ENCODE measurements at regions not wholly inside any gene's neighbourhood (a gene's known extent, or its start where the extent isn't known, plus 50 kb on each side); places are given as distances from the start of the nearest gene placed in this dataset.

DNA sequence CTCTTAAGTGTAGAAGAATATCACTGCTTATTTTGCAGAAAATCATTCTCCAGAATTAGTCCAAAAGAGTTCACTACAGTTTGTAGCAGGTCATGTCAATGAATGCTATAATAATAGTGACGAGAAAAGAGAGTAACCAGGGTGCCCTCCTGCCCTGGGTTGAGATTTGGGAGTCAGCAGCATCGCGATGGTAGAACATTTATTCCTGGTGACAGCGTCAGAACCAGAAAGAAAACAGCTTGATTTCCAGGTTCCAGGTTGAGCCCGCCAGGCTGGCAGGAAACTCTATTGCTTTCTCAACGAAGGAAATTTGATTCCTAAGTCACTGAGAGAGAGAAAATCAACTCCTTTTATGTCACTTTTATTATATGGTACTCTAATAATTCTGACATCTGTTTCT is 550.3 kb downstream of the QKI start:
- Histone ChIP-seq H3K27me3 (no peaks in the 10 kb centered on the region), H3K36me3 (no peaks in the 10 kb centered on the region), H3K4me3 (no peak overlapping the region), H3K4me1 (no peaks in the 10 kb centered on the region), H3K9me3 (no peaks in the 10 kb centered on the region), H3K27ac (no peak overlapping the region)
- TF ChIP-seq, protein P1, sequence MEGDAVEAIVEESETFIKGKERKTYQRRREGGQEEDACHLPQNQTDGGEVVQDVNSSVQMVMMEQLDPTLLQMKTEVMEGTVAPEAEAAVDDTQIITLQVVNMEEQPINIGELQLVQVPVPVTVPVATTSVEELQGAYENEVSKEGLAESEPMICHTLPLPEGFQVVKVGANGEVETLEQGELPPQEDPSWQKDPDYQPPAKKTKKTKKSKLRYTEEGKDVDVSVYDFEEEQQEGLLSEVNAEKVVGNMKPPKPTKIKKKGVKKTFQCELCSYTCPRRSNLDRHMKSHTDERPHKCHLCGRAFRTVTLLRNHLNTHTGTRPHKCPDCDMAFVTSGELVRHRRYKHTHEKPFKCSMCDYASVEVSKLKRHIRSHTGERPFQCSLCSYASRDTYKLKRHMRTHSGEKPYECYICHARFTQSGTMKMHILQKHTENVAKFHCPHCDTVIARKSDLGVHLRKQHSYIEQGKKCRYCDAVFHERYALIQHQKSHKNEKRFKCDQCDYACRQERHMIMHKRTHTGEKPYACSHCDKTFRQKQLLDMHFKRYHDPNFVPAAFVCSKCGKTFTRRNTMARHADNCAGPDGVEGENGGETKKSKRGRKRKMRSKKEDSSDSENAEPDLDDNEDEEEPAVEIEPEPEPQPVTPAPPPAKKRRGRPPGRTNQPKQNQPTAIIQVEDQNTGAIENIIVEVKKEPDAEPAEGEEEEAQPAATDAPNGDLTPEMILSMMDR (IDR thresholded peaks at IDR 0.05): no peak
- DNase-seq (no peak), ATAC-seq (no peak)
- intact Hi-C loops (cut with DNase I): no loop called here

DNA sequence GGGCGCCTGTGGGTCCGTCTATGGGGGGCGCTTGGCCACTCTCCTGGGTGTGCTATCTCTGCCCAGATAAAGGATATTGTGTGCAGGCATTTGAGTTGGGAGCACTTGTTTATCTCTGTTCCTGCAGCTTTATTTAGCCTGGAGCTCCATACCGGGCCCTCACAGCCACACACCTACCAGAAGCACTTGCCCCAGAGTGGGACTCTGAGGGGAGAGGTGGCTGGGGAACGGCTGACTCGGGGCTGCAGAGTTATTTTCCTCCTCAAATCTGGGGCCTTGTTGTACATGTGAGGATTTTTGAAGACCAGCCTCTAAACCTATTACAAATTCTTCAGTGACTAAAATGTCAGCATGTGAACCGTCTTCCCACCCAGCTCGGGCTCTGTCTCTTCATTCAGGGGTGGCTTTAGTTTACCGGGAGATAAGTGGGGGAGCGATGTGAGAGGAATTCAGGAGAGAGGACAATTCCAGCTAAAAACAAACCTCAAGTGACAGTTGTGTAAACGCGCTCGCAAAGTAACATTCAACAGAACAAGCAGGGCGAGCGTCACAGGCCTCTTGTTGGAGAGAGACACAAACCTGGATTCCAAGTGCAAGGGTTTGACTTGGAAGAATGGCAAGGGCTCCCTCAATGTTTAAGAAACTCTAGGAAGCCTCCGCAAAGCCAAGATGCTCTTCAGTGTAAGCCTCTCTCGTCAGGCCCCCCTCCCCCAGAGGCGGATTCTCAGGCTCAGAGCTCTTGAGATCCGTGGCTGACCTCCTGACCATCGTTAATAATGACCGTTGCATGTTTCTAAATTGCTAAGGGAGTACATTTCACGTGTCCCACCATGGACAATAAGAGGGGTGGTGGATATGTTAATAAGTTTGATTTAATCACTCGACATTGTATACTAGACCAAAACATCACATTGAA is 548.9 kb downstream of the QKI start:
- Histone ChIP-seq H3K4me1 (no peaks in the 10 kb centered on the region), H3K27ac (no peak overlapping the region), H3K27me3 (no peaks in the 10 kb centered on the region), H3K9me3 (no peaks in the 10 kb centered on the region), H3K36me3 (no peaks in the 10 kb centered on the region), H3K4me3 (no peak overlapping the region)
- intact Hi-C loops (cut with DNase I): no loop called here
- TF ChIP-seq, protein P1 (IDR thresholded peaks at IDR 0.05): no peak
- ATAC-seq (no peak), DNase-seq (no peak)

DNA sequence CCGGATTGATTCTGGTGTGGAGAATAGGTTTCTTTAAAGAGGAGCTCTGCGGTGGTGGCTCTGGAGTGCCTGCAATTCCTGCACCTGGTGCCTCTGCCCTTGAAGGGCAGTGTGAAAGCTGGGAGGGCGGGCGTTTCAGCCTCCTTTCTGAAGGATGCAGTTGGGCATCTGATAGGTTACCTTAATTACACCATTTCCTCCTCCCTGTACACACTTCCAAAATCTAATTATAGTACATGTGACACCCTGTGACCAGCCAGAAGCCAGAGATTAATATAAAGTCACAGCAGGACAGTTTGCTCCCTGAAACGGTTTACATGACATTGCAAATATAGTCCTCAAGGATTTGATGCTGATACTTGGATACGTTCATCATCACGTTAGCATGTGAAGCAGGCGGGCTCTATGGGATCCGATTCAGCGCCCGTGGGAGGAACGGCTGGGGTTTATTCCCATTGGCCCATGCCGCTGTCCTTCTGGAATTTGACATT is 548.2 kb downstream of the QKI start:
- no peaks in the 10 kb centered on the region for H3K9me3 ChIP-seq
- no peaks in the 10 kb centered on the region for H3K4me1 ChIP-seq
- DNase-seq (no peak), ATAC-seq (no peak)
- H3K27me3 ChIP-seq: no peaks in the 10 kb centered on the region
- no peak overlapping the region for H3K4me3 ChIP-seq
- H3K36me3 ChIP-seq: no peaks in the 10 kb centered on the region
- intact Hi-C loops (cut with DNase I): no loop called here
- TF ChIP-seq, protein P1 (IDR thresholded peaks at IDR 0.05): no peak
- H3K27ac ChIP-seq: no peak overlapping the region

DNA sequence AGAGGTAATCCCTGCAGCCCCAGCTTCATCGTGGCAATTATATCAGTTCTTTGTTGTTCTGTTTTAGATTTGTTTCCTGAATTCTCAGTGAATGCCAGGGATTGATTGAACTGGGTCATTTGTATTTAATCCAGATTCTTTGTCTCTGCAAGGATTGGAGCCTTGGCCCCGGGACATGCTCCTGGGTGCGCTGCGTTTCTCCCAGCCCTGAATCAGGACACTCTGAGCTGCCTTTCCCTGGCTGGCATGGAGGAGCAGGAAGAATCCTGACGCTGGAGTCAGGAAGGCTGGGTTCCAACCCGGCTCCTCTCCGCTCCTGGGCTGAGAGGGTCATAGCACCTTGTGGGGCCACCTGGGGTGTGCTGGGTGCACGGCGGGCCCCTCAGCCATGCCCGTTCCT is 545.6 kb downstream of the QKI start:
- H3K27ac ChIP-seq: no peak overlapping the region
- ATAC-seq: no peak
- intact Hi-C loops (cut with DNase I): no loop called here

DNA sequence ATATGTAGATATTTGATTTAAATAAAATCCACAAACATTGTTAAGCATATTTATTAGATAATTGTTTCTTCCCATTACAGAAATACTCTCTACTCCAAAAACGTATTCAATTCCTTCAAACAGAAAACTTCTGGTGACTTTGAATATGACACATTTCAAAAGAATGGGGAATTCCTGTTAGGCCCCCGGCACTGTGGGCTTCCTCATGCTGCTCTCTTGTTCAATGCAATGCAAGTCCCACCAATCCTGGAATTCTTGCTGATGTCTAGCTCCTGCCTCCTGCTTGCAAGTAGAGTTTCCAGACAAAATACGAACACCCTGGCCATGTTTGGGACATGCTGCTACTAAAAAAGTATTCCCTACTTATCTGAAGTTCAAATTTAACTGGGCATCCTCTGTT is 544.1 kb downstream of the QKI start:
- TF ChIP-seq, protein P1 (IDR thresholded peaks at IDR 0.05): no peak
- no peaks in the 10 kb centered on the region for H3K36me3 ChIP-seq
- H3K4me1 ChIP-seq: no peaks in the 10 kb centered on the region
- DNase-seq (no peak), ATAC-seq (no peak)
- no peak overlapping the region for H3K4me3 ChIP-seq
- H3K9me3 ChIP-seq: no peaks in the 10 kb centered on the region
- no peak overlapping the region for H3K27ac ChIP-seq
- H3K27me3 ChIP-seq: peaks cover 0 to 4% of the 10 kb centered on the region in 2 donors
- intact Hi-C loops (cut with DNase I): no loop called here

More for the DNA sequence above, 545.6 kb downstream of the QKI start:
- DNase-seq: no peak
- TF ChIP-seq, protein P1 (IDR thresholded peaks at IDR 0.05): no peak
- no peaks in the 10 kb centered on the region for H3K27me3 ChIP-seq
- H3K9me3 ChIP-seq: no peaks in the 10 kb centered on the region
- H3K4me3 ChIP-seq: no peak overlapping the region
- H3K4me1 ChIP-seq: no peaks in the 10 kb centered on the region
- no peaks in the 10 kb centered on the region for H3K36me3 ChIP-seq
